ENCODE measurements at regions not wholly inside any gene's neighbourhood (a gene's known extent, or its start where the extent isn't known, plus 50 kb on each side); places are given as distances from the start of the nearest gene placed in this dataset.

DNA sequence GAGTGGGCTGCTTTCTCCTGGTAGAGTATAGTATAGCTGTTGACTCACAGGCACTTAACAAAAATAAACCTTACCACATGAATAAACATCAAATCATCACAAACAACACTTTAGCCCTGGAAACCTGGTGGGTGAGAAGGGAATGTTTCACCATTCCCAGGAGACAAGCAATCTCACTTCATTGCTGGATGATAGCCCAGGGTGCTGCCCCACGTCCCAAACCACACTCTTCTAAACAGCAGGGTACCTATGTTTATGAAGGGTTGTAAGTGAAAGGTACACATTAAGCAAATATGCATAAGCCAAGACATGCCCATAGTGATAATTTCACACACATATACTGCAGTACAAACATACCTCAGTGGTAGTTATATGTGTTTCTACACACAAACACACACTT, 276.2 kb downstream of the FGFR2 start:
- Histone ChIP-seq H3K79me2 (ENCODE audit: insufficient read depth) (no peaks in the 10 kb centered on the region), H2AFZ (ENCODE audit: low read depth) (no peak overlapping the region), H3K9ac (no peak overlapping the region), H4K20me1 (ENCODE audit: insufficient read depth) (no peaks in the 10 kb centered on the region), H3F3A (replicated peaks; ENCODE audit: insufficient read depth) (no peaks in the 10 kb centered on the region), H3K4me1 (ENCODE audit: control insufficient read depth in 1 of 2, insufficient read depth in 2 of 2, low read depth in 1 of 2, low read length in 1 of 2) (no peaks in the 10 kb centered on the region), H3K9me3 (peaks cover 11% of the 10 kb centered on the region), H3K27ac (ENCODE audit: low read depth in 2 of 2, low read length in 1 of 2) (no peak overlapping the region), H3K27me3 (ENCODE audit: insufficient read depth) (no peaks in the 10 kb centered on the region), H3K9me2 (no peaks in the 10 kb centered on the region), H3K36me3 (replicated peaks in 1 of 2; ENCODE audit: control insufficient read depth in 1 of 2, insufficient read depth in 2 of 2, low read length in 1 of 2) (no peaks in the 10 kb centered on the region), H3K4me2 (no peak overlapping the region), H3K4me3 (ENCODE audit: low read depth in 2 of 2, low read length in 1 of 2) (no peak overlapping the region)
- DNase-seq, result no peak
- ChIA-PET POLR2A (no interaction called here), CTCF (no interaction called here)
- TF ChIP-seq RFX5 (IDR thresholded peaks at IDR 0.05; ENCODE audit: low read length) (no peak), TEAD4 (IDR thresholded peaks at IDR 0.05; ENCODE audit: borderline replicate concordance, insufficient read depth) (no peak), SMC3 (IDR thresholded peaks at IDR 0.05; ENCODE audit: low read depth, low read length) (no peak), RAD21 (IDR thresholded peaks at IDR 0.05; ENCODE audit: low read length) (no peak), EZH2phosphoT487 (IDR thresholded peaks at IDR 0.05; ENCODE audit: borderline replicate concordance, low read depth) (no peak), MXI1 (IDR thresholded peaks at IDR 0.05; ENCODE audit: low read depth, low read length) (no peak), TCF12 (IDR thresholded peaks at IDR 0.05) (no peak), EP300 (IDR thresholded peaks at IDR 0.05; ENCODE audit: borderline replicate concordance in 1 of 2, low read depth in 1 of 2, low read length in 1 of 2) (no peak), FOXM1 (IDR thresholded peaks at IDR 0.05; ENCODE audit: low read depth) (no peak), TAF1 (IDR thresholded peaks at IDR 0.05; ENCODE audit: borderline replicate concordance, low read depth, low read length) (no peak), FOSL2 (IDR thresholded peaks at IDR 0.05; ENCODE audit: borderline replicate concordance, low read depth) (no peak), FOXJ3 (CRISPR knock-in tag; IDR thresholded peaks at IDR 0.05) (no peak), RXRA (IDR thresholded peaks at IDR 0.05; ENCODE audit: borderline replicate concordance, low read depth) (no peak), YY1 (IDR thresholded peaks at IDR 0.05; ENCODE audit: low read depth) (no peak)
- TF ChIP-seq, protein P1, sequence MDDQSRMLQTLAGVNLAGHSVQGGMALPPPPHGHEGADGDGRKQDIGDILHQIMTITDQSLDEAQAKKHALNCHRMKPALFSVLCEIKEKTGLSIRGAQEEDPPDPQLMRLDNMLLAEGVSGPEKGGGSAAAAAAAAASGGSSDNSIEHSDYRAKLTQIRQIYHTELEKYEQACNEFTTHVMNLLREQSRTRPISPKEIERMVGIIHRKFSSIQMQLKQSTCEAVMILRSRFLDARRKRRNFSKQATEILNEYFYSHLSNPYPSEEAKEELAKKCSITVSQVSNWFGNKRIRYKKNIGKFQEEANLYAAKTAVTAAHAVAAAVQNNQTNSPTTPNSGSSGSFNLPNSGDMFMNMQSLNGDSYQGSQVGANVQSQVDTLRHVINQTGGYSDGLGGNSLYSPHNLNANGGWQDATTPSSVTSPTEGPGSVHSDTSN (IDR thresholded peaks at IDR 0.05), result no peak
- TF ChIP-seq, protein P2, sequence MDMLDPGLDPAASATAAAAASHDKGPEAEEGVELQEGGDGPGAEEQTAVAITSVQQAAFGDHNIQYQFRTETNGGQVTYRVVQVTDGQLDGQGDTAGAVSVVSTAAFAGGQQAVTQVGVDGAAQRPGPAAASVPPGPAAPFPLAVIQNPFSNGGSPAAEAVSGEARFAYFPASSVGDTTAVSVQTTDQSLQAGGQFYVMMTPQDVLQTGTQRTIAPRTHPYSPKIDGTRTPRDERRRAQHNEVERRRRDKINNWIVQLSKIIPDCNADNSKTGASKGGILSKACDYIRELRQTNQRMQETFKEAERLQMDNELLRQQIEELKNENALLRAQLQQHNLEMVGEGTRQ (IDR thresholded peaks at IDR 0.05; ENCODE audit: borderline replicate concordance, low read depth, low read length), result no peak
- TF ChIP-seq, protein P3, sequence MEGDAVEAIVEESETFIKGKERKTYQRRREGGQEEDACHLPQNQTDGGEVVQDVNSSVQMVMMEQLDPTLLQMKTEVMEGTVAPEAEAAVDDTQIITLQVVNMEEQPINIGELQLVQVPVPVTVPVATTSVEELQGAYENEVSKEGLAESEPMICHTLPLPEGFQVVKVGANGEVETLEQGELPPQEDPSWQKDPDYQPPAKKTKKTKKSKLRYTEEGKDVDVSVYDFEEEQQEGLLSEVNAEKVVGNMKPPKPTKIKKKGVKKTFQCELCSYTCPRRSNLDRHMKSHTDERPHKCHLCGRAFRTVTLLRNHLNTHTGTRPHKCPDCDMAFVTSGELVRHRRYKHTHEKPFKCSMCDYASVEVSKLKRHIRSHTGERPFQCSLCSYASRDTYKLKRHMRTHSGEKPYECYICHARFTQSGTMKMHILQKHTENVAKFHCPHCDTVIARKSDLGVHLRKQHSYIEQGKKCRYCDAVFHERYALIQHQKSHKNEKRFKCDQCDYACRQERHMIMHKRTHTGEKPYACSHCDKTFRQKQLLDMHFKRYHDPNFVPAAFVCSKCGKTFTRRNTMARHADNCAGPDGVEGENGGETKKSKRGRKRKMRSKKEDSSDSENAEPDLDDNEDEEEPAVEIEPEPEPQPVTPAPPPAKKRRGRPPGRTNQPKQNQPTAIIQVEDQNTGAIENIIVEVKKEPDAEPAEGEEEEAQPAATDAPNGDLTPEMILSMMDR (IDR thresholded peaks at IDR 0.05), result no peak
- 9% methylated on average over 1 of the region's 1 CpG for WGBS (ENCODE audit: low lambda C conversion rate)

All from SK-N-SH (cell line).